H1 (cell line): ENCODE measurements at regions not wholly inside any gene's neighbourhood (a gene's known extent, or its start where the extent isn't known, plus 50 kb on each side); places are given as distances from the start of the nearest gene placed in this dataset.

Source experiments
- CTCF ChIP-seq, 3 experiments: IDR thresholded peaks; 1 replicate in 2 of 3; 2 replicates in 1 of 3; pipeline versions ENCODE4 v1.5.1 to v1.6.1; 2011; ENCODE audit warnings: low read length in 3 of 3, mild to moderate bottlenecking in 3 of 3, inconsistent platforms in 2 of 3, low read depth in 1 of 3, moderate library complexity in 1 of 3; ENCODE audit not compliant: insufficient read depth in 1 of 3; ENCODE audit errors: control extremely low read depth in 1 of 3
- EGR1 ChIP-seq: IDR thresholded peaks from 2 replicates; pipeline ENCODE4 v1.6.1; 2011; ENCODE audit warnings: low read depth, low read length, borderline replicate concordance
- EP300 ChIP-seq, 2 experiments: IDR thresholded peaks; 1 replicate in 1 of 2; 2 replicates in 1 of 2; pipeline ENCODE4 v1.6.1; 2011 to 2012; ENCODE audit warnings: low read depth in 2 of 2, low read length in 2 of 2, mild to moderate bottlenecking in 2 of 2, borderline replicate concordance in 1 of 2, inconsistent platforms in 1 of 2, moderate library complexity in 1 of 2
- EZH2 ChIP-seq: fragments of 200-600 bp; sonication (generic); IDR thresholded peaks from 2 replicates; pipeline ENCODE4 v1.7.1; 2012; ENCODE audit warnings: low read depth, mild to moderate bottlenecking, moderate library complexity, low read length, inconsistent platforms; ENCODE audit not compliant: severe bottlenecking
- PHF8 ChIP-seq: fragments of 200-600 bp; sonication (generic); conservative IDR thresholded peaks from 2 replicates; pipeline ENCODE4 v1.7.1; 2012; ENCODE audit warnings: low read depth, mild to moderate bottlenecking, inconsistent platforms, low read length, moderate library complexity
- POLR2AphosphoS5 ChIP-seq: IDR thresholded peaks from 2 replicates; pipeline ENCODE4 v1.6.1; 2011; ENCODE audit warnings: low read depth, low read length
- POU5F1 ChIP-seq: IDR thresholded peaks from 2 replicates; pipeline ENCODE4 v1.6.1; 2011; ENCODE audit warnings: low read depth, mild to moderate bottlenecking, low read length, moderate library complexity
- RFX5 ChIP-seq: IDR thresholded peaks from 2 replicates; pipeline ENCODE4 v1.6.1; 2011; ENCODE audit warnings: low read depth, low read length, improper control_type of control experiment, borderline replicate concordance
- TEAD4 ChIP-seq: IDR thresholded peaks from 2 replicates; pipeline ENCODE4 v1.6.1; 2012; ENCODE audit warnings: low read depth, low read length, inconsistent platforms, mixed read lengths
- ZNF274 ChIP-seq: IDR thresholded peaks from 2 replicates; pipeline ENCODE4 v1.7.0; 2012; ENCODE audit warnings: low read length, borderline replicate concordance; ENCODE audit errors: extremely low read depth

GRCh38 chr12:87661786-87662377, 367.3 kb downstream of the C12orf50 start:
- no peak for TF ChIP-seq EP300 (IDR thresholded peaks at IDR 0.05; ENCODE audit: borderline replicate concordance in 1 of 2, low read depth in 2 of 2, low read length in 2 of 2)
- TF ChIP-seq RFX5: no peak
- TF ChIP-seq POLR2AphosphoS5: no peak
- TF ChIP-seq ZNF274: no peak
- TF ChIP-seq CTCF (IDR thresholded peaks at IDR 0.05; ENCODE audit: control extremely low read depth in 1 of 3, insufficient read depth in 1 of 3, low read depth in 1 of 3, low read length in 3 of 3): no peak
- TF ChIP-seq EGR1: no peak
- no peak for TF ChIP-seq TEAD4
- no peak for TF ChIP-seq POU5F1
- no peak for TF ChIP-seq PHF8
- no peak for TF ChIP-seq EZH2
